ENCODE measurements at regions not wholly inside any gene's neighbourhood (a gene's known extent, or its start where the extent isn't known, plus 50 kb on each side); places are given as distances from the start of the nearest gene placed in this dataset.

GRCh38 chrX:26581091-26581490, 365.1 kb downstream of the MAGEB5 start:
- DNase-seq (ENCODE audit: low spot score) = no peak
- TF ChIP-seq, protein P1, sequence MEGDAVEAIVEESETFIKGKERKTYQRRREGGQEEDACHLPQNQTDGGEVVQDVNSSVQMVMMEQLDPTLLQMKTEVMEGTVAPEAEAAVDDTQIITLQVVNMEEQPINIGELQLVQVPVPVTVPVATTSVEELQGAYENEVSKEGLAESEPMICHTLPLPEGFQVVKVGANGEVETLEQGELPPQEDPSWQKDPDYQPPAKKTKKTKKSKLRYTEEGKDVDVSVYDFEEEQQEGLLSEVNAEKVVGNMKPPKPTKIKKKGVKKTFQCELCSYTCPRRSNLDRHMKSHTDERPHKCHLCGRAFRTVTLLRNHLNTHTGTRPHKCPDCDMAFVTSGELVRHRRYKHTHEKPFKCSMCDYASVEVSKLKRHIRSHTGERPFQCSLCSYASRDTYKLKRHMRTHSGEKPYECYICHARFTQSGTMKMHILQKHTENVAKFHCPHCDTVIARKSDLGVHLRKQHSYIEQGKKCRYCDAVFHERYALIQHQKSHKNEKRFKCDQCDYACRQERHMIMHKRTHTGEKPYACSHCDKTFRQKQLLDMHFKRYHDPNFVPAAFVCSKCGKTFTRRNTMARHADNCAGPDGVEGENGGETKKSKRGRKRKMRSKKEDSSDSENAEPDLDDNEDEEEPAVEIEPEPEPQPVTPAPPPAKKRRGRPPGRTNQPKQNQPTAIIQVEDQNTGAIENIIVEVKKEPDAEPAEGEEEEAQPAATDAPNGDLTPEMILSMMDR (conservative IDR thresholded peaks at IDR 0.05; ENCODE audit: low read depth) = no peak
- ChIA-PET CTCF (no interaction called here), POLR2A (ENCODE audit: low non-redundant PET) (no interaction called here)
- no peak overlapping the region for H3K27ac ChIP-seq

- DNase-seq (ENCODE audit: low spot score) = no peak
- TF ChIP-seq, protein P1 (conservative IDR thresholded peaks at IDR 0.05; ENCODE audit: low read depth) = no peak
- CTCF ChIA-PET = no interaction called here
These were observed 364.1 kb downstream of the MAGEB5 start for GRCh38 chrX:26580021-26580420.

DNA sequence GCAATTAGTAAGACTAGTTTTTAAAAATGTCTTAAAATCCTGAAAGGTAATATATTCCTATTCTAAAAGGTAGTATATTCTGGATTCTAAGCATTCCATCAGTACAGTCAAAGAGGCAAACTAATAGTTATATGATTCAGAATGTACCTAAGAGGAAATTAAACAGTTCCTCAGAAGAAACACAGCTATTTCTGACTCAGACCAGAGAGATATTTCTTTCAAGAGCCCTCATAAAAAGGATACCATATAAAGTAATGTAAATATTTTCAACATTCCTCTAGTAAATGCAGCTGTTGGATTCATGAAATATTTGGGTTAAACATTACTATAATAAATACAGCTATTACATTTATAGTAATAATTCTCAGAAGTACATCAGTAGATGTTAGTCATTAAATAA, 358.3 kb downstream of the MAGEB5 start:
- ChIA-PET CTCF (no interaction called here), POLR2A (ENCODE audit: low non-redundant PET) (no interaction called here)
- TF ChIP-seq, protein P1 (conservative IDR thresholded peaks at IDR 0.05; ENCODE audit: low read depth) = no peak
- no peak overlapping the region for H3K27ac ChIP-seq
- no peak for DNase-seq (ENCODE audit: low spot score)

More at GRCh38 chrX:26580021-26580420, 364.1 kb downstream of the MAGEB5 start:
- no peak overlapping the region for H3K27ac ChIP-seq
- POLR2A ChIA-PET (ENCODE audit: low non-redundant PET) = no interaction called here

- DNase-seq (ENCODE audit: low spot score) = no peak
- CTCF ChIA-PET = interaction anchor here (0.5 kb wide), 1 partner anchor 1001 kb away, joined by 5 read pairs; no protein-coding TSS in a partner anchor
- H3K27ac ChIP-seq = no peak overlapping the region
- TF ChIP-seq, protein P1 (conservative IDR thresholded peaks at IDR 0.05; ENCODE audit: low read depth) = no peak
- POLR2A ChIA-PET (ENCODE audit: low non-redundant PET) = no interaction called here
These were observed 346.2 kb downstream of the MAGEB5 start for GRCh38 chrX:26562156-26562555.

GRCh38 chrX:26559855-26560254, 343.9 kb downstream of the MAGEB5 start:
- H3K27ac ChIP-seq = no peak overlapping the region
- TF ChIP-seq, protein P1 (conservative IDR thresholded peaks at IDR 0.05; ENCODE audit: low read depth) = no peak
- DNase-seq (ENCODE audit: low spot score) = no peak
- ChIA-PET CTCF (interaction anchor here (0.6 kb wide), 1 partner anchor 288 kb away, joined by 3 read pairs; no protein-coding TSS in a partner anchor), POLR2A (ENCODE audit: low non-redundant PET) (no interaction called here)

DNA sequence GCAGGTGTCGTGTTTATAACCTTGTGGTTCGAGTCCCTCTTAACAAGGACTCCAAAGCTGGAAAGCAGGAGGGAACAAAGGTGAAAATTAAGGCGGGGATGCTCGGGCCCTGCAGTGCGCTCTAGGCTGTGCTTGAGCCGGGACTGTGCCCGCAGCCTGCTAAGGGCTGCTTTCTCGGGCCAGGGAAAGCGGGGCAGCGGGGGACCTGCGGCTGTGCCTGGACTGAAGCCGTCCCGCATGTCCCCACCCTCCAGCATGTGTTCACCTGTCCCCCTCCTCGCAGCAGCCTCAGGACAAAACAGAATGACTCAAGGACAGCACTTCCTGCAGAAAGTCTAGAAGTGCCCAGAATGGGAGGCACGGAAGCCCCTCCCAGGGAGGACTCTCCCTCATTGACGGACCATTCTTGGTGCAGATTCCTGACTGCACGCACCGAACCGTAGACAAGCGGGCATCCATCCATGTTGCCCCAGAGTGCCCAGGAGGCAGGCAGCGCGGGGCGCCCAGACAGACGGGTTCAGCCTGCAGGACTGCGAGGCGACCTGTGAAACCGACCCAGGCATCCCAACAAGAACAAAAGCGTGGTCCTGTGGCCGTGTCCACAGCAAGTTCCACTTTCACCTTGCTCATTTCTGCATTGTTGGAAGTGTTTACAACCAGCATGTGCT, 342.9 kb downstream of the MAGEB5 start:
- TF ChIP-seq, protein P1 (conservative IDR thresholded peaks at IDR 0.05; ENCODE audit: low read depth) = no peak
- no peak overlapping the region for H3K27ac ChIP-seq
- POLR2A ChIA-PET (ENCODE audit: low non-redundant PET) = no interaction called here
- no peak for DNase-seq (ENCODE audit: low spot score)
- CTCF ChIA-PET = no interaction called here

All from RWPE1 (cell line).